Epithelial cell of esophagus (primary cell): ENCODE measurements at regions not wholly inside any gene's neighbourhood (a gene's known extent, or its start where the extent isn't known, plus 50 kb on each side); places are given as distances from the start of the nearest gene placed in this dataset.

Experiments
- DNase-seq: peaks from one replicate; pipeline ENCODE4 v3.0.0; 2010; ENCODE audit warnings: low read depth
- H3K4me3 ChIP-seq: 2 replicates; pipeline ENCODE4 v1.5.1; 2011; ENCODE audit warnings: mild to moderate bottlenecking, low read length, control low read depth
- TF ChIP-seq, protein P1 (sequence below): IDR thresholded peaks from 2 replicates; pipeline ENCODE4 v1.5.1; 2011; ENCODE audit warnings: low read depth, mild to moderate bottlenecking, low read length, control low read depth, inconsistent platforms; ENCODE audit not compliant: insufficient read depth; ENCODE audit errors: missing control alignments

- DNase-seq, result no peak
- TF ChIP-seq, protein P1, sequence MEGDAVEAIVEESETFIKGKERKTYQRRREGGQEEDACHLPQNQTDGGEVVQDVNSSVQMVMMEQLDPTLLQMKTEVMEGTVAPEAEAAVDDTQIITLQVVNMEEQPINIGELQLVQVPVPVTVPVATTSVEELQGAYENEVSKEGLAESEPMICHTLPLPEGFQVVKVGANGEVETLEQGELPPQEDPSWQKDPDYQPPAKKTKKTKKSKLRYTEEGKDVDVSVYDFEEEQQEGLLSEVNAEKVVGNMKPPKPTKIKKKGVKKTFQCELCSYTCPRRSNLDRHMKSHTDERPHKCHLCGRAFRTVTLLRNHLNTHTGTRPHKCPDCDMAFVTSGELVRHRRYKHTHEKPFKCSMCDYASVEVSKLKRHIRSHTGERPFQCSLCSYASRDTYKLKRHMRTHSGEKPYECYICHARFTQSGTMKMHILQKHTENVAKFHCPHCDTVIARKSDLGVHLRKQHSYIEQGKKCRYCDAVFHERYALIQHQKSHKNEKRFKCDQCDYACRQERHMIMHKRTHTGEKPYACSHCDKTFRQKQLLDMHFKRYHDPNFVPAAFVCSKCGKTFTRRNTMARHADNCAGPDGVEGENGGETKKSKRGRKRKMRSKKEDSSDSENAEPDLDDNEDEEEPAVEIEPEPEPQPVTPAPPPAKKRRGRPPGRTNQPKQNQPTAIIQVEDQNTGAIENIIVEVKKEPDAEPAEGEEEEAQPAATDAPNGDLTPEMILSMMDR, result no peak
- H3K4me3 ChIP-seq, result no peak overlapping the region
Observed at GRCh38 chr2:44109166-44109565, 59.5 kb upstream of the PPM1B start.

DNA sequence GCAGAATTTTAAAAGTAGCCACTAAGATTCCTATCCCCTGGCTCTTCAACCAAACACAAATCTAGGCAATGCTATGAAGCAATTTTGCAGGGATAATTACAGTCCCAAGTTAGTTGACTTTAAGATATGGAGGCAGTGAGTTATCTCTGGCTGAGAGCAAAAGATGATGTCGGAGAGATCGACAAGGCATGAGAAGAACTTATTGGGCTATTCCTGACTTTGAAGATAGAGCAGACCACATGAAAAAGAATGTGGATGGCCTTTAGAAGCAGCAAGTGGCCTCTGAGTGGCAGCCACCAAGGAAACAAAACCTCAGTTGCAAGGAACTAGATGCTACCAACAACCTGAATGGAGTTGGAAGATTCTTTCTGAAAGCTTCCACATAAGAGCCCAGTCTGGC, 58.2 kb upstream of the PPM1B start:
- H3K4me3 ChIP-seq, result no peak overlapping the region
- TF ChIP-seq, protein P1, result no peak
- no peak for DNase-seq

DNA sequence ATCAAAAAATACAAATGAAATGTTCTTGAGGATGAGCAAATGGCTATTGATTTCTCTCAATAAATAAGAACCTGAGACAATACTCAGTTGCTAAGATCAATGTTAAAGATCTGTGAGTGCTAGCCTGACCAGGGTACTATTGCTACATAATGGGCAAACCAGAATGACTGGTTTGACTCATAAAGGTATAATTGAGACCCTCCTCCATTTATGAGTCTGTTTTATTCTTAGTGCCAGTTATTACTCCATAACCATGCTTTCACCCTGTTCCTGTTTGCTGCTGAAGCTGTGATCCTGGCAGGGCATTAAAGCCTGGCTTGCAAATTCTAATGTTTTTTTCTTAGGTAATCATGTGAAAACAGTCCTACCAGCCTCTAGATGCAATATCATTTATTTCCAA, 56.6 kb upstream of the PPM1B start:
- TF ChIP-seq, protein P1, result no peak
- DNase-seq, result peak; percentile 67
- no peak overlapping the region for H3K4me3 ChIP-seq

GRCh38 chr2:44116319-44116718, 52.4 kb upstream of the PPM1B start:
- H3K4me3 ChIP-seq, result no peak overlapping the region
- TF ChIP-seq, protein P1, result no peak
- DNase-seq, result peak; percentile 21

DNA sequence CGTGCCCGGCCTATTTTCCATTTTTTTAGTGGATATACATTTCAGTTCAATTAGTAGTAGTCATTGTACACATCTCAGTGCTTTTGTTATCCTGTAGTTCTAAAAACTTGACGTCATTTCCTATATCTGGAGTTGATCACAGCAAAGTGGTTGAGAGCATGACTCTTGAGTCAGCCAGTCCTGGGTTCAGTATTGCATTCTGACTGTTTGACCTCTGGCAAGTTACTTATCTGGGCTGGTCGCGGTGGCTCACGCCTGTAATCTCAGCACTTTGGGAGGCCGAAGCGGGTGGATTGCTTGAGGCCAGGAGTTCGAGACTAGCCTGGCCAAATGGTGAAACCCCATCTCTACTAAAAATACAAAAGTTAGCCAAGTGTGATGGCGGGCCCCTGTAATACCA, 50.4 kb upstream of the PPM1B start:
- no peak for DNase-seq

More for the DNA sequence above, 50.4 kb upstream of the PPM1B start:
- no peak overlapping the region for H3K4me3 ChIP-seq
- TF ChIP-seq, protein P1, result no peak
